Cardiac fibroblast (primary cell): ENCODE measurements at regions not wholly inside any gene's neighbourhood (a gene's known extent, or its start where the extent isn't known, plus 50 kb on each side); places are given as distances from the start of the nearest gene placed in this dataset.
A peak's percentile ranks its signal among the peaks of the same experiment; 100 is the strongest.

Experiments used
- DNase-seq, 2 donors: peaks; one replicate each; pipeline versions ENCODE4 v3.0.0 to v3.0.0-alpha.2; 2010; ENCODE audit warnings: low read depth in 2 of 2
- H3K4me3 ChIP-seq, 2 donors: replicated peaks in 1 of 2; 1 replicate in 1 of 2; 2 replicates in 1 of 2; pipeline ENCODE4 v1.5.1; 2011; ENCODE audit warnings: low read depth in 2 of 2, low read length in 2 of 2, mild to moderate bottlenecking in 2 of 2, moderate library complexity in 1 of 2
- TF ChIP-seq, protein P1 (sequence below): IDR thresholded peaks from one replicate; pipeline ENCODE4 v1.5.1; 2011; ENCODE audit warnings: low read depth, mild to moderate bottlenecking, low read length, inconsistent platforms

DNA sequence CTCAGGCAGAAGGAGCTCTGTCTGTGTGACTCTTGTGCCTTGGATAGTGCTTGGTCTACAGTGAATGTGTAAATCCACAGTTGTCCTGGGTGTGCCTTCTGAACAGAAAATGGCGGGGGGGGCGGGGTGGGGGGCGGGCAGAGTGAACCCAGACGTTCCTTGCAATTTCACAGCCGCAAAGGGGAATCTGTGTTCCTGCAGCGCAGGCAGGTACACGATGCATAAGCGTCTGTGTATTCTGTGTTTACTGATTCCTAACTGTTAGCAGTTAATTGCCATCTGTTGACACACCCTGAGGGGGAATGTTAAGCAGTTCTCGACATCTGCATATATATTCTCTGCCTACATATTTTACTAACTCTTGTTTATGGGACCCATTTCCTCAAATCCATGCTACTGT, 123.5 kb upstream of the ZFHX3 start:
- TF ChIP-seq, protein P1, sequence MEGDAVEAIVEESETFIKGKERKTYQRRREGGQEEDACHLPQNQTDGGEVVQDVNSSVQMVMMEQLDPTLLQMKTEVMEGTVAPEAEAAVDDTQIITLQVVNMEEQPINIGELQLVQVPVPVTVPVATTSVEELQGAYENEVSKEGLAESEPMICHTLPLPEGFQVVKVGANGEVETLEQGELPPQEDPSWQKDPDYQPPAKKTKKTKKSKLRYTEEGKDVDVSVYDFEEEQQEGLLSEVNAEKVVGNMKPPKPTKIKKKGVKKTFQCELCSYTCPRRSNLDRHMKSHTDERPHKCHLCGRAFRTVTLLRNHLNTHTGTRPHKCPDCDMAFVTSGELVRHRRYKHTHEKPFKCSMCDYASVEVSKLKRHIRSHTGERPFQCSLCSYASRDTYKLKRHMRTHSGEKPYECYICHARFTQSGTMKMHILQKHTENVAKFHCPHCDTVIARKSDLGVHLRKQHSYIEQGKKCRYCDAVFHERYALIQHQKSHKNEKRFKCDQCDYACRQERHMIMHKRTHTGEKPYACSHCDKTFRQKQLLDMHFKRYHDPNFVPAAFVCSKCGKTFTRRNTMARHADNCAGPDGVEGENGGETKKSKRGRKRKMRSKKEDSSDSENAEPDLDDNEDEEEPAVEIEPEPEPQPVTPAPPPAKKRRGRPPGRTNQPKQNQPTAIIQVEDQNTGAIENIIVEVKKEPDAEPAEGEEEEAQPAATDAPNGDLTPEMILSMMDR = no peak
- no peak for DNase-seq
- H3K4me3 ChIP-seq = no peak overlapping the region

DNA sequence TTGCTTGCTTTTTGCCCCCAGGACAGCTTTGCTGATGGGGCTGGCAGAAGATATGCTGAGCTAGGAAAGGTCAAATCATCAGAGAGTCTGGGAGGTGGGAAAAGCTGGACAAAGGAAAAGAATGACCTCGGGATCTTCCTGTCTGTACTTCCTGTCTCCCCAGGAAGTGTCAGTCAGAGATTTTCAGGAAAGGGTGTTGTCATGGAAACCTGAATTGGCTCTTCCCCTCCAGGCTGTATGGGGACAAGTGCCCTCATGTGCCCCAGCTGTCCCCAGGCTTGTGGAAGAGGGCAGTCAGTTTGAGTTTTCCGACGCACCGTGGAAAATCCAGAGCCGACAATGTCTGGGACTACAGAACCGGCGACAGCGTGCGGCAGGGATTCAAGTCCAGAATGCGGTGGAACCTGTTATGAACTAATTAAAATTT, 122.7 kb upstream of the ZFHX3 start:
- H3K4me3 ChIP-seq = no peak overlapping the region
- TF ChIP-seq, protein P1 = no peak
- DNase-seq = no peak

DNA sequence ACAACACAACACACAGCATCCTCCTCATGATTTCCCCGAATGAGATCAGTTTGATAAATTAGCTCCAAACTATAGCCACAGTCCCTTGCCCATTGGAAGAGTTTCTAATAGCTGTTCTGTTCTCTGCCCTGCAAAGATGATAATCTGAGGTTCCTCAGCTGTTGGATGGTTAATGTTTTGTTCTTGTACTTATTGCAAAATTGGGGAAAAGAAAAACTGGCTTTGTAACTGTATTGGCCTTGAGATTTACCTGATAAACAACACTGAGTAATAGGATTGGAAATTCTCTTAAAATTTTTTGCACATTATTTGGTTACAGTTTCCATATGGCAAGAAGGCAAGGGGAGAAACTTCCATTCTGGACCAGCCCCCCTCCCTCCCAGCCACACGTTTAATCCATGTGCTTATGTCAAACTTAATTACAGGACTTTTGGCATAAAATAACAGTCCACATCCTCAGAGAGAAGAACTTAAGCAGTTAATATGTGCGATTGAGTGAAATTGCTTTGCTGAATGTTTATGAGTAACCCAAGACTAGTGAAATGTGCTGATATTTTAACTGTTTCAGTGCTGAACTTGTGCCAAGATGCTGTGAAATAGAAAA, 119.1 kb upstream of the ZFHX3 start:
- H3K4me3 ChIP-seq = peak overlapping the region in 1 of 2 donors; percentile 4

DNA sequence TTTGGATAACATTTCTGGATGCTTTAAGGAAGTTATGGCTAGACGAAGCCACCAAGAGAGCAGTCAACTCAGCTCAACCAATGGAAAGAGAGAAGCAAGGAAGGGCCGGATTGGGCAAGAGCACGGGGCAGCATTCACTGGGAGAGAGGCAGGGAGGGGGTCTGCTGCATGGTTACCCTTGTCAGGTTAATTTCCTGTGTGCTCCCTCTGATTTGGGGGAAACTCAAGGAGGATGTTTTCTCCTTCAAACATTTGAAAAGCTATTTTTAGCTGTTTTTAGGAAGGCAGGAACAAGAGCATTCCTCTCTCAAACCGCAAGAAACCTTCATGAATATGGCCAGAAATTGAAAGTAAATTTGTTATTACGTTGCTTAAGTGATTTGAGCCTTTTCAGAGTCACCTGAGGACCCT, 118.5 kb upstream of the ZFHX3 start:
- DNase-seq = peak; percentile 49 to 55
- H3K4me3 ChIP-seq = peak overlapping the region; percentile 4 to 11
- TF ChIP-seq, protein P1 = no peak

More for the DNA sequence above, 119.1 kb upstream of the ZFHX3 start:
- DNase-seq = peak; percentile 56 to 58
- TF ChIP-seq, protein P1 = no peak

DNA sequence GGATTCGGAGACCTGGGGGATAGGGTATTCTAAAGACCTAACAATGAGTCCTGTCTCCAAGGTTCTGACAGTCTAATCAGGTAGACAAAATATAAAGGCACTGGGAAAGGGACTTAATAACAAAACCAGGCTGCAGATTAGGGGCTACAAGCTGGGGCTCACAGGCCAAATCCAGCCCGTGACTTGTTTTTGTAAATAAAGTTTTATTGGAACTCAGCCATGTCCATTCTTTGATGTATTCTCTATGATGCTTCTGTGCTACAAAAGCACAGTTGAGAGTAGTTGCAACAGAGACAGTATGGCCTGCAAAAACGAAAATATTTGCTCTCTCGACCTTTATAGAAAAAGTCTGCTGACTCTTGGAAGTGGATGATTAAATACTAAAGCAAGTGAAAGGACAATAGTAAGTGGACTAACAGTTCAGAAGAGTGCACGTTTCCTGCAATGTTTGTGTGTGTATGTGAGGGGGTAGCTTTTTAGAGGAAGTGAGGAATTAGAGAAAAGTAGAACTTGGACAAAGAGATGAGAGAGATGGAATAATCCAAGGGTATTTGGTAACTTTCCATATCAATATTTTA, 115.4 kb upstream of the ZFHX3 start:
- H3K4me3 ChIP-seq = no peak overlapping the region
- DNase-seq = peak; percentile 50 to 51
- TF ChIP-seq, protein P1 = no peak

DNA sequence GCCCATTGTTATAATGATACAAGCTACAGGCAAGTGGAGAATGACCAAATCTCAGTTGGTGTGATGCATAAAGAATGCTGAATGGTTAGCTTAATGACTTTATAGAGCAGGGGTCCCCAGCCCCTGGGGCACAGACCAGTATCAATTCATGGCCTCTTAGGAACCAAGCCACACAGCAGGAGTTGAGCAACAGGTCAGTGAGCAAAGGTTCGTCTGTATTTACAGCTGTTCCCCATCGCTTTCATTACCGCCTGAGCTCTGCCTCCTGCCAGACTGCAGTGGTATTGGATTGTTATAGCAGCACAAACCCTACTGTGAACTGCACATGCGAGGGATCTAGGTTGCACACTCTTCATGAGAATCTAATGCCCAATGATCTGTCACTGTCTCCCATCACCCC, 114.0 kb upstream of the ZFHX3 start:
- no peak overlapping the region for H3K4me3 ChIP-seq
- TF ChIP-seq, protein P1 = no peak
- no peak for DNase-seq
